Panc1 (cell line): ENCODE measurements at regions not wholly inside any gene's neighbourhood (a gene's known extent, or its start where the extent isn't known, plus 50 kb on each side); places are given as distances from the start of the nearest gene placed in this dataset.

Experiments
- CTCF ChIP-seq: fragments of 450-650 bp; IDR thresholded peaks from 2 replicates; pipeline ENCODE4 v1.5.1; 2017; ENCODE audit warnings: mild to moderate bottlenecking
- POLR2AphosphoS5 ChIP-seq: IDR thresholded peaks from 2 replicates; pipeline ENCODE4 v1.6.1; 2012; ENCODE audit warnings: mild to moderate bottlenecking, low read depth, low read length, moderate library complexity
- SIN3A ChIP-seq: IDR thresholded peaks from 2 replicates; pipeline ENCODE4 v1.6.1; 2012; ENCODE audit warnings: low read depth, mild to moderate bottlenecking, low read length, moderate library complexity, borderline replicate concordance; ENCODE audit not compliant: insufficient read depth
- TF ChIP-seq, protein P1 (sequence below), 2 experiments: IDR thresholded peaks; 2 replicates each; pipeline ENCODE4 v1.6.1; 2011 to 2012; ENCODE audit warnings: low read depth in 2 of 2, control low read depth in 1 of 2, low read length in 1 of 2, mild to moderate bottlenecking in 1 of 2, moderate library complexity in 1 of 2; ENCODE audit not compliant: insufficient read depth in 1 of 2

- TF ChIP-seq POLR2AphosphoS5 (no peak), CTCF (no peak), SIN3A (no peak)
- TF ChIP-seq, protein P1, sequence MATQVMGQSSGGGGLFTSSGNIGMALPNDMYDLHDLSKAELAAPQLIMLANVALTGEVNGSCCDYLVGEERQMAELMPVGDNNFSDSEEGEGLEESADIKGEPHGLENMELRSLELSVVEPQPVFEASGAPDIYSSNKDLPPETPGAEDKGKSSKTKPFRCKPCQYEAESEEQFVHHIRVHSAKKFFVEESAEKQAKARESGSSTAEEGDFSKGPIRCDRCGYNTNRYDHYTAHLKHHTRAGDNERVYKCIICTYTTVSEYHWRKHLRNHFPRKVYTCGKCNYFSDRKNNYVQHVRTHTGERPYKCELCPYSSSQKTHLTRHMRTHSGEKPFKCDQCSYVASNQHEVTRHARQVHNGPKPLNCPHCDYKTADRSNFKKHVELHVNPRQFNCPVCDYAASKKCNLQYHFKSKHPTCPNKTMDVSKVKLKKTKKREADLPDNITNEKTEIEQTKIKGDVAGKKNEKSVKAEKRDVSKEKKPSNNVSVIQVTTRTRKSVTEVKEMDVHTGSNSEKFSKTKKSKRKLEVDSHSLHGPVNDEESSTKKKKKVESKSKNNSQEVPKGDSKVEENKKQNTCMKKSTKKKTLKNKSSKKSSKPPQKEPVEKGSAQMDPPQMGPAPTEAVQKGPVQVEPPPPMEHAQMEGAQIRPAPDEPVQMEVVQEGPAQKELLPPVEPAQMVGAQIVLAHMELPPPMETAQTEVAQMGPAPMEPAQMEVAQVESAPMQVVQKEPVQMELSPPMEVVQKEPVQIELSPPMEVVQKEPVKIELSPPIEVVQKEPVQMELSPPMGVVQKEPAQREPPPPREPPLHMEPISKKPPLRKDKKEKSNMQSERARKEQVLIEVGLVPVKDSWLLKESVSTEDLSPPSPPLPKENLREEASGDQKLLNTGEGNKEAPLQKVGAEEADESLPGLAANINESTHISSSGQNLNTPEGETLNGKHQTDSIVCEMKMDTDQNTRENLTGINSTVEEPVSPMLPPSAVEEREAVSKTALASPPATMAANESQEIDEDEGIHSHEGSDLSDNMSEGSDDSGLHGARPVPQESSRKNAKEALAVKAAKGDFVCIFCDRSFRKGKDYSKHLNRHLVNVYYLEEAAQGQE (IDR thresholded peaks at IDR 0.05; ENCODE audit: insufficient read depth in 1 of 2, low read depth in 2 of 2, low read length in 1 of 2), result no peak
Measured at GRCh38 chr6:12414096-12414675, 124.0 kb downstream of the EDN1 start.
